ENCODE measurements at regions not wholly inside any gene's neighbourhood (a gene's known extent, or its start where the extent isn't known, plus 50 kb on each side); places are given as distances from the start of the nearest gene placed in this dataset.

- Histone ChIP-seq H3K27me3 (ENCODE audit: control insufficient read depth in 2 of 2, insufficient read depth in 2 of 2, low read length in 2 of 2) (no peaks in the 10 kb centered on the region), H3K4me2 (replicated peaks; ENCODE audit: extremely low read depth, low read length, poor library complexity, severe bottlenecking) (no peak overlapping the region), H3K4me1 (ENCODE audit: control insufficient read depth in 1 of 2, insufficient read depth in 2 of 2, low read length in 2 of 2) (no peaks in the 10 kb centered on the region), H3K79me2 (ENCODE audit: insufficient read depth, low read length) (no peaks in the 10 kb centered on the region), H3K4me3 (replicated peaks in 1 of 3; ENCODE audit: low read depth in 2 of 3, low read length in 3 of 3) (no peak overlapping the region), H2AFZ (ENCODE audit: insufficient read depth, low read depth, low read length, poor library complexity, severe bottlenecking) (no peak overlapping the region), H3K9me3 (replicated peaks in 1 of 2; ENCODE audit: control insufficient read depth in 1 of 2, insufficient read depth in 1 of 2, low read length in 2 of 2) (peaks cover 0 to 3% of the 10 kb centered on the region in 2 donors), H3K9ac (ENCODE audit: insufficient read depth, low read length, poor library complexity, severe bottlenecking) (no peak overlapping the region), H4K20me1 (ENCODE audit: insufficient read depth, low read length) (no peaks in the 10 kb centered on the region), H3K27ac (ENCODE audit: low read depth in 1 of 2, low read length in 2 of 2) (no peak overlapping the region), H3K36me3 (replicated peaks in 1 of 2; ENCODE audit: control insufficient read depth in 1 of 2, insufficient read depth in 2 of 2, low read length in 2 of 2) (no peaks in the 10 kb centered on the region)
- H3K4me1 Mint-ChIP-seq, result no peaks in the 10 kb centered on the region
- H3K27ac Mint-ChIP-seq, result no peak overlapping the region
- no peak for TF ChIP-seq CTCF (IDR thresholded peaks at IDR 0.05)
- no peak for DNase-seq
- no CpG with 5 or more reads among the region's 1 CpG for WGBS (ENCODE audit: insufficient coverage)
- peaks cover 0 to 7% (median 2%) of the 10 kb centered on the region in 7 donors for H3K9me3 Mint-ChIP-seq
- H3K27me3 Mint-ChIP-seq (ENCODE audit: low read depth in 3 of 3), result peaks cover 0 to 1% (median 1%) of the 10 kb centered on the region in 3 donors
- no peak overlapping the region for H3K4me3 Mint-ChIP-seq
- no peaks in the 10 kb centered on the region for H3K36me3 Mint-ChIP-seq
- intact Hi-C loops (cut with micrococcal nuclease), result no loop called here
Measured at GRCh38 chr12:43132291-43132690, 419.7 kb downstream of the ADAMTS20 start.

- Histone ChIP-seq H3K9ac (ENCODE audit: insufficient read depth, low read length, poor library complexity, severe bottlenecking) (no peak overlapping the region), H3K79me2 (ENCODE audit: insufficient read depth, low read length) (no peaks in the 10 kb centered on the region), H3K9me3 (replicated peaks in 1 of 2; ENCODE audit: control insufficient read depth in 1 of 2, insufficient read depth in 1 of 2, low read length in 2 of 2) (no peaks in the 10 kb centered on the region), H3K4me3 (replicated peaks in 1 of 3; ENCODE audit: low read depth in 2 of 3, low read length in 3 of 3) (no peak overlapping the region), H3K27ac (ENCODE audit: low read depth in 1 of 2, low read length in 2 of 2) (no peak overlapping the region), H3K36me3 (replicated peaks in 1 of 2; ENCODE audit: control insufficient read depth in 1 of 2, insufficient read depth in 2 of 2, low read length in 2 of 2) (no peaks in the 10 kb centered on the region), H3K4me2 (replicated peaks; ENCODE audit: extremely low read depth, low read length, poor library complexity, severe bottlenecking) (no peak overlapping the region), H3K4me1 (ENCODE audit: control insufficient read depth in 1 of 2, insufficient read depth in 2 of 2, low read length in 2 of 2) (no peaks in the 10 kb centered on the region), H3K27me3 (ENCODE audit: control insufficient read depth in 2 of 2, insufficient read depth in 2 of 2, low read length in 2 of 2) (no peaks in the 10 kb centered on the region), H2AFZ (ENCODE audit: insufficient read depth, low read depth, low read length, poor library complexity, severe bottlenecking) (no peak overlapping the region), H4K20me1 (ENCODE audit: insufficient read depth, low read length) (no peaks in the 10 kb centered on the region)
- intact Hi-C loops (cut with micrococcal nuclease), result no loop called here
- H3K4me3 Mint-ChIP-seq, result no peak overlapping the region
- peaks cover 0 to 1% (median 1%) of the 10 kb centered on the region in 3 donors for H3K27me3 Mint-ChIP-seq (ENCODE audit: low read depth in 3 of 3)
- H3K4me1 Mint-ChIP-seq, result no peaks in the 10 kb centered on the region
- no peaks in the 10 kb centered on the region for H3K36me3 Mint-ChIP-seq
- H3K9me3 Mint-ChIP-seq, result peaks cover 0 to 7% (median 2%) of the 10 kb centered on the region in 7 donors
- H3K27ac Mint-ChIP-seq, result no peak overlapping the region
- TF ChIP-seq CTCF (IDR thresholded peaks at IDR 0.05), result no peak
- DNase-seq, result no peak
- no CpG with 5 or more reads among the region's 1 CpG for WGBS (ENCODE audit: insufficient coverage)
Measured at GRCh38 chr12:43131301-43131700, 420.7 kb downstream of the ADAMTS20 start.
